Sigmoid colon (tissue), 4 donors: ENCODE measurements at regions not wholly inside any gene's neighbourhood (a gene's known extent, or its start where the extent isn't known, plus 50 kb on each side); places are given as distances from the start of the nearest gene placed in this dataset.

Experiments used
- POLR2A ChIP-seq, 2 donors: fragments of 450-650 bp; IDR thresholded peaks; one replicate each; pipeline ENCODE4 v1.6.1; 2016; ENCODE audit warnings: antibody characterized with exemption in 2 of 2, mild to moderate bottlenecking in 2 of 2, moderate library complexity in 2 of 2
- POLR2AphosphoS5 ChIP-seq, 4 donors: sonication (generic); formaldehyde crosslinking; IDR thresholded peaks; one replicate each; pipeline ENCODE4 v1.6.1; 2017; ENCODE audit warnings: antibody characterized with exemption in 4 of 4
- TF ChIP-seq, protein P1 (sequence below), 4 experiments: fragments of 450-650 bp in 3 of 4; fragments of 200-600 bp in 1 of 4; IDR thresholded peaks; one replicate each; pipeline ENCODE4 v1.5.1; 2016 to 2019; ENCODE audit warnings: antibody characterized with exemption in 4 of 4, mild to moderate bottlenecking in 3 of 4, moderate library complexity in 2 of 4

DNA sequence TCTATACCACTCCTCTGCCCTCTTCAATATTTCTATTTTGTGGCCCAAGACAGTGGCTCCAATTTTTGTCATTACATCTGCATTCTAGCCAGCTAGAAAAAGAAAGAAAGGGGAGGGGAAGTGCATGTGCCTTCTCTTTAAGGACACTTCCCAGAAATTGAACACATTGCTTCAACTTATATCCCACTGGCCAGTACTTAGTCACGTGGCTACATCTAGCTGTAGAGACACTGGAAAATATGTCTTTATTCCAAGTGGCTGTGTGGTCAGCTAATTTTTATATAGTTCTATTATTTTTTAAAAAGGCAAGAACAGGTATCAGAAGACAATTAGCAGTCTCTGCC lies 200.4 kb downstream of the SNX19 start:
- TF ChIP-seq POLR2AphosphoS5 (IDR thresholded peaks at IDR 0.05) (no peak), POLR2A (IDR thresholded peaks at IDR 0.05) (no peak)
- TF ChIP-seq, protein P1, sequence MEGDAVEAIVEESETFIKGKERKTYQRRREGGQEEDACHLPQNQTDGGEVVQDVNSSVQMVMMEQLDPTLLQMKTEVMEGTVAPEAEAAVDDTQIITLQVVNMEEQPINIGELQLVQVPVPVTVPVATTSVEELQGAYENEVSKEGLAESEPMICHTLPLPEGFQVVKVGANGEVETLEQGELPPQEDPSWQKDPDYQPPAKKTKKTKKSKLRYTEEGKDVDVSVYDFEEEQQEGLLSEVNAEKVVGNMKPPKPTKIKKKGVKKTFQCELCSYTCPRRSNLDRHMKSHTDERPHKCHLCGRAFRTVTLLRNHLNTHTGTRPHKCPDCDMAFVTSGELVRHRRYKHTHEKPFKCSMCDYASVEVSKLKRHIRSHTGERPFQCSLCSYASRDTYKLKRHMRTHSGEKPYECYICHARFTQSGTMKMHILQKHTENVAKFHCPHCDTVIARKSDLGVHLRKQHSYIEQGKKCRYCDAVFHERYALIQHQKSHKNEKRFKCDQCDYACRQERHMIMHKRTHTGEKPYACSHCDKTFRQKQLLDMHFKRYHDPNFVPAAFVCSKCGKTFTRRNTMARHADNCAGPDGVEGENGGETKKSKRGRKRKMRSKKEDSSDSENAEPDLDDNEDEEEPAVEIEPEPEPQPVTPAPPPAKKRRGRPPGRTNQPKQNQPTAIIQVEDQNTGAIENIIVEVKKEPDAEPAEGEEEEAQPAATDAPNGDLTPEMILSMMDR (IDR thresholded peaks at IDR 0.05), result no peak
